ENCODE measurements at regions not wholly inside any gene's neighbourhood (a gene's known extent, or its start where the extent isn't known, plus 50 kb on each side); places are given as distances from the start of the nearest gene placed in this dataset.

GRCh38 chr4:147194114-147194513 is 248.4 kb upstream of the TTC29 start:
- no peak for ATAC-seq (ENCODE audit: poor library complexity)
- intact Hi-C loops (cut with DNase I, micrococcal nuclease): no loop called here
- peaks cover 6% of the 10 kb centered on the region for H3K9me3 Mint-ChIP-seq

DNA sequence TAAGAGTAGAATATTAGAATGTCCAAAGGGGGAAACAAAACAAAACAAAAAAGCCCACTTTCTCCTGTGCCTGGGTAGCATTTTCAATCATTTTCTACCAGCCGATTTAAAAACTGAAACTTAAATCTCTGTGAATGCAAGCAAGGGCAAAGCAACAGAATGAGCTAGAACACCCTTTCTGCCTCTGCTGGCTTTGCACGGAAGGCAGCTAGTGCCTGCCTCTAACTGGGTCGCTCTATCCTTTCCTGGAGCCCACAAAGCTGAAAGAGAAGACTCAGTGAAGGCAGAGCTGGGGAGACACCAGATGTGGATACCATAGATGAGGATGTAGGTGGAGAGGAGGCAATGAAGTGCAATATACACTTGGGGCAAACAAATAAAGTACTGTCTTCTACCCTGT is 248.9 kb upstream of the TTC29 start:
- Mint-ChIP-seq H3K4me3 (no peak overlapping the region), H3K27me3 (no peaks in the 10 kb centered on the region), H3K27ac (no peak overlapping the region), H3K4me1 (ENCODE audit: low read depth) (no peaks in the 10 kb centered on the region), H3K9me3 (peaks cover 6% of the 10 kb centered on the region), H3K36me3 (ENCODE audit: low read depth) (no peaks in the 10 kb centered on the region)
- H3K4me3 ChIP-seq (ENCODE audit: low read length): no peak overlapping the region
- no peak overlapping the region for H3K27ac ChIP-seq (ENCODE audit: low read depth in 1 of 2, low read length in 2 of 2)
- no peaks in the 10 kb centered on the region for H3K27me3 ChIP-seq (ENCODE audit: control insufficient read depth in 1 of 2, insufficient read depth in 2 of 2, low read length in 2 of 2)
- CTCF ChIA-PET: no interaction called here
- DNase-seq: no peak
- H3K36me3 ChIP-seq (ENCODE audit: insufficient read depth, low read length): no peaks in the 10 kb centered on the region
- no peak for ATAC-seq (ENCODE audit: poor library complexity)
- TF ChIP-seq CTCF (IDR thresholded peaks at IDR 0.05): no peak
- POLR2A ChIA-PET: no interaction called here
- intact Hi-C loops (cut with DNase I, micrococcal nuclease): no loop called here
- H3K4me1 ChIP-seq (ENCODE audit: insufficient read depth, low read length): no peaks in the 10 kb centered on the region
- no peaks in the 10 kb centered on the region for H3K9me3 ChIP-seq (ENCODE audit: control insufficient read depth in 1 of 2, insufficient read depth in 1 of 2, low read length in 2 of 2)

More at GRCh38 chr4:147194114-147194513, 248.4 kb upstream of the TTC29 start:
- no peaks in the 10 kb centered on the region for H3K36me3 Mint-ChIP-seq (ENCODE audit: low read depth)
- H3K9me3 ChIP-seq (ENCODE audit: control insufficient read depth in 1 of 2, insufficient read depth in 1 of 2, low read length in 2 of 2): no peaks in the 10 kb centered on the region
- no peak overlapping the region for H3K27ac Mint-ChIP-seq
- no peaks in the 10 kb centered on the region for H3K27me3 Mint-ChIP-seq
- ChIA-PET CTCF (no interaction called here), POLR2A (no interaction called here)
- H3K4me1 Mint-ChIP-seq (ENCODE audit: low read depth): no peaks in the 10 kb centered on the region
- no peaks in the 10 kb centered on the region for H3K27me3 ChIP-seq (ENCODE audit: control insufficient read depth in 1 of 2, insufficient read depth in 2 of 2, low read length in 2 of 2)
- H3K36me3 ChIP-seq (ENCODE audit: insufficient read depth, low read length): no peaks in the 10 kb centered on the region
- H3K4me1 ChIP-seq (ENCODE audit: insufficient read depth, low read length): no peaks in the 10 kb centered on the region
- no peak for TF ChIP-seq CTCF (IDR thresholded peaks at IDR 0.05)
- no peak overlapping the region for H3K4me3 Mint-ChIP-seq
- no peak overlapping the region for H3K27ac ChIP-seq (ENCODE audit: low read depth in 1 of 2, low read length in 2 of 2)
- DNase-seq: no peak
- no peak overlapping the region for H3K4me3 ChIP-seq (ENCODE audit: low read length)

DNA sequence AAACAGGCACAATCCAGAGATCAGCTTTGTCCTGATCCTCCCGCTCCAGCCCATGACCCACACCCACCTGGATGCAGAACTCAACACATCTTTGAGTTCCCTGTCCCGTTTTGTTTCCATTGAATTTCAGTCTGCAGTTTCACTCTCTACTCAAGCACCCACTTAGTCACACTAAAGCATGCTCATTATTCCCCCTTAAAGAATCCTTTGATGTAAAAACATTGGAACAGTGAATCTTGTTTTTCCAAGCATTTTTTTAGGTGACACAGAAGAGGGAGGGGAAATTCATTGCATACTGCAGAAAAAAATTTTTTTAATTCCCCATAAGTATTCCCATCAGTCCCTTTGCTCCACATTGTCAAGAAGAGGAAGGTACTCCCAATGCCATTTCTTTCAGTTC is 249.7 kb upstream of the TTC29 start:
- ATAC-seq (ENCODE audit: poor library complexity): no peak

More for the DNA sequence above, 249.7 kb upstream of the TTC29 start:
- peaks cover 5% of the 10 kb centered on the region for H3K9me3 Mint-ChIP-seq
- no peak for TF ChIP-seq CTCF (IDR thresholded peaks at IDR 0.05)
- H3K4me1 Mint-ChIP-seq (ENCODE audit: low read depth): no peaks in the 10 kb centered on the region
- H3K27me3 Mint-ChIP-seq: no peaks in the 10 kb centered on the region
- H3K27ac Mint-ChIP-seq: no peak overlapping the region
- Histone ChIP-seq H3K27me3 (ENCODE audit: control insufficient read depth in 1 of 2, insufficient read depth in 2 of 2, low read length in 2 of 2) (no peaks in the 10 kb centered on the region), H3K9me3 (ENCODE audit: control insufficient read depth in 1 of 2, insufficient read depth in 1 of 2, low read length in 2 of 2) (no peaks in the 10 kb centered on the region), H3K36me3 (ENCODE audit: insufficient read depth, low read length) (no peaks in the 10 kb centered on the region), H3K27ac (ENCODE audit: low read depth in 1 of 2, low read length in 2 of 2) (no peak overlapping the region), H3K4me3 (ENCODE audit: low read length) (no peak overlapping the region), H3K4me1 (ENCODE audit: insufficient read depth, low read length) (no peaks in the 10 kb centered on the region)
- ChIA-PET CTCF (no interaction called here), POLR2A (no interaction called here)
- no peak overlapping the region for H3K4me3 Mint-ChIP-seq
- no peaks in the 10 kb centered on the region for H3K36me3 Mint-ChIP-seq (ENCODE audit: low read depth)
- DNase-seq: no peak
- intact Hi-C loops (cut with DNase I, micrococcal nuclease): no loop called here
